H1 (cell line): ENCODE measurements at regions not wholly inside any gene's neighbourhood (a gene's known extent, or its start where the extent isn't known, plus 50 kb on each side); places are given as distances from the start of the nearest gene placed in this dataset.

Source experiments
- EGR1 ChIP-seq: IDR thresholded peaks from 2 replicates; pipeline ENCODE4 v1.6.1; 2011; ENCODE audit warnings: low read depth, low read length, borderline replicate concordance
- FOSL1 ChIP-seq: IDR thresholded peaks from 2 replicates; pipeline ENCODE4 v1.6.1; 2011; ENCODE audit warnings: mild to moderate bottlenecking, low read depth, low read length, moderate library complexity; ENCODE audit not compliant: insufficient read depth
- SP1 ChIP-seq: IDR thresholded peaks from 2 replicates; pipeline ENCODE4 v1.6.1; 2011; ENCODE audit warnings: low read depth, low read length
- TF ChIP-seq, protein P1 (sequence below), 3 experiments: IDR thresholded peaks; 1 replicate in 2 of 3; 2 replicates in 1 of 3; pipeline versions ENCODE4 v1.5.1 to v1.6.1; 2011; ENCODE audit warnings: low read length in 3 of 3, mild to moderate bottlenecking in 3 of 3, inconsistent platforms in 2 of 3, low read depth in 1 of 3, moderate library complexity in 1 of 3; ENCODE audit not compliant: insufficient read depth in 1 of 3; ENCODE audit errors: control extremely low read depth in 1 of 3

DNA sequence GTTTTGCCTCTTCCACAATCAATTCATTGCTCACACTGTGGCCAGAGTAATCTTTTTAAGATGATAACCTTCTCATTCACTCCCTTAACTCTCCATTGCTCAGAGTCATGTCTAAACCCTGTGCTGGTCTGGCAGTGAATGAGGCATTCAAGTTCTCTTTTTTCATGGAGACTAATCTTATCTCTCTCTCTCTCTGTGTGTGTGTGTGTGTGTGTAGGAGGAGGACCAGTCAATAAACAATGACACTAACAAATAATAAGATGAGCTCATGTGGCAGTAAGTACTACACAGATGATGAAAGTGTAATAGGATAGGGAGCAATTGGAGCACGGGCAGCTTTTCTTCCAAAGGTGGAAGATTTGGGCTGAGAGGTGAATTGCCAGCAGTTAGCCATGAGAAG lies 122.0 kb upstream of the B3GALT2 start:
- TF ChIP-seq EGR1: no peak
- TF ChIP-seq, protein P1, sequence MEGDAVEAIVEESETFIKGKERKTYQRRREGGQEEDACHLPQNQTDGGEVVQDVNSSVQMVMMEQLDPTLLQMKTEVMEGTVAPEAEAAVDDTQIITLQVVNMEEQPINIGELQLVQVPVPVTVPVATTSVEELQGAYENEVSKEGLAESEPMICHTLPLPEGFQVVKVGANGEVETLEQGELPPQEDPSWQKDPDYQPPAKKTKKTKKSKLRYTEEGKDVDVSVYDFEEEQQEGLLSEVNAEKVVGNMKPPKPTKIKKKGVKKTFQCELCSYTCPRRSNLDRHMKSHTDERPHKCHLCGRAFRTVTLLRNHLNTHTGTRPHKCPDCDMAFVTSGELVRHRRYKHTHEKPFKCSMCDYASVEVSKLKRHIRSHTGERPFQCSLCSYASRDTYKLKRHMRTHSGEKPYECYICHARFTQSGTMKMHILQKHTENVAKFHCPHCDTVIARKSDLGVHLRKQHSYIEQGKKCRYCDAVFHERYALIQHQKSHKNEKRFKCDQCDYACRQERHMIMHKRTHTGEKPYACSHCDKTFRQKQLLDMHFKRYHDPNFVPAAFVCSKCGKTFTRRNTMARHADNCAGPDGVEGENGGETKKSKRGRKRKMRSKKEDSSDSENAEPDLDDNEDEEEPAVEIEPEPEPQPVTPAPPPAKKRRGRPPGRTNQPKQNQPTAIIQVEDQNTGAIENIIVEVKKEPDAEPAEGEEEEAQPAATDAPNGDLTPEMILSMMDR (IDR thresholded peaks at IDR 0.05; ENCODE audit: control extremely low read depth in 1 of 3, insufficient read depth in 1 of 3, low read depth in 1 of 3, low read length in 3 of 3): no peak
- no peak for TF ChIP-seq FOSL1
- TF ChIP-seq SP1: no peak
